ENCODE measurements at regions not wholly inside any gene's neighbourhood (a gene's known extent, or its start where the extent isn't known, plus 50 kb on each side); places are given as distances from the start of the nearest gene placed in this dataset.
"Not testable (repeated sequence)": the region's sequence is repeated elsewhere in the genome, so short reads cannot be mapped to it uniquely, and the experiment has no call there.

DNA sequence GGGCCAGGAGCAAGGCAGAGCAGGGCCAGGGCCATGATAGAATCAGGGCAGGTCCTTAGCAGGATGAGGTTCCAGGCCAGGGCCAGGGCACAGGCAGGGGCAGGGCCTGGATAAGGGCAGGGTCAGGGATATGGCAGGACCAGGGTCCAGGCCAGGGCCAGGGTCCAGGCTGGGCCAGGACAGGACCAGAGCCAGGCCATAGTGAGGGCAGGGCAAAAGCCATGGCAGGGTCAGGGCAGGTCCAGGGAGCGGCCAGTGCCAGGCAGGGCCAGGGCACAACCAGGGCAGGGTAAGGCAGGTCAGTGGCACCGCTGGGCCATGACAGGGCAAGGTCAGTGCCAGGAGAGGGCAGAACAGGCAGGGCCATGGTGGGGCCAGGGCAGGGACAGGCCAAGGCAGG is 152.2 kb downstream of the LIPI start:
- no peak for DNase-seq

- DNase-seq, result not testable (repeated sequence)
Measured at GRCh38 chr21:14057841-14058481, 152.8 kb downstream of the LIPI start.

- no peak for DNase-seq
Measured at GRCh38 chr21:14057313-14057712, 153.4 kb downstream of the LIPI start.

- DNase-seq, result no peak
Measured at GRCh38 chr21:14056771-14057191, 154.0 kb downstream of the LIPI start.

GRCh38 chr21:14055746-14056515 is 154.8 kb downstream of the LIPI start:
- DNase-seq, result not testable (repeated sequence)

DNA sequence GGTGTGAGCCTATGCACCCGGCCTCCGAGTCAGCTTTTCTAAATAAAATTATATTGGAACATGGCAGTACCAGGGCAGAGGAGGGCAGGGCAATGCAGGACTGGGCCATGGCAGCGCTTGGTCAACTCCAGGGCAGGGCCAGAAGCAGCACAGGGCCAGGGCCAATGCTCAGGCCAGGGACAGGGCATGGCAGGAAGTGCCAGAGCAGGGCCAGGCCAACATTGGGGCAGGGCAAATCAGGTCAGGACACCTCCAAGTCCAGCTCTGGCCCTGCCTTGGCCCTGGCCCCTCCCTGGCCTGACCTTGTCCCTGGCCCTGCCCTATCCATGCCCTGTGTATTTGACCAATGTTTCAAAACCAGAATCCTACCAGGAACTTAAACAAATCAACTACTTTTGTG is 156.1 kb downstream of the LIPI start:
- no peak for DNase-seq

DNA sequence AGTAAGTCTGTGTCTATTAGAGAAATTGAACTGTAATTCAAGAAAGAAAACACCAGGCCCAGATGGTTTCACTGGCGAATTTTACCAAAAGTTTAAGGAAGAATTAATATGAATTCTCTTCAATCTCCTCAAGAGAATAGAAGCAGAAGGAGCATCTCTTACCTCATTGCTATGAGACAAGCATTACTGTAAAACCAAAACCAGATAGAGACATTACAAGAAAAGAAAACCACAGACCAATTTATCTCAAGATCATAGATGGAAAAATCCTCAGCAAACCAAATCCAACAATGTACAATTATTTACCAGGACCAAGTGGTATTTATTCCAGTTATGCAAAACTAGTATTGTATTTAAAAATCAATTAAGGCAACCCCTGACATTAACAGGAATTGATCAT is 160.6 kb downstream of the LIPI start:
- no peak for DNase-seq

- DNase-seq, result no peak
Measured at GRCh38 chr21:14046401-14046800, 164.4 kb downstream of the LIPI start.

DNA sequence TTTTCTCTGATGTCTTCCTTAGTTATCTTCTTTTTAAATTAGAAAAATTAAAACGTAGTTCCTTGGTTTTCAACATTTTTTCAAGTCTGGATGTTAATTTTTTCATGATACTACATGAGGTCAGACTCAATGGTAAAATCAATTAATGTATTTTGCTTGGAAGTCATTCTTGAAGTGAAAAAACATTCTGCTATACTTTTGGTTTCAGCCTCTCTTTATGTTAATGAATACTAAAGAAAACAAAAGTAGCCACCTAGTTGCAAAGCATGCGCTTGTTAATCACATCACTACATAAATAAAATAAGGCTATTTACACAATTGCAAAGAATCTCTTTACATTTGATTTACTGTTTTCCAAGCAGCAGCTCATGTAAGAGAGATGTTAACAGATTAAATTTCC is 170.4 kb downstream of the LIPI start:
- DNase-seq, result no peak

- not testable (repeated sequence) for DNase-seq
Measured at GRCh38 chr21:14028619-14029018, 182.1 kb downstream of the LIPI start.

DNA sequence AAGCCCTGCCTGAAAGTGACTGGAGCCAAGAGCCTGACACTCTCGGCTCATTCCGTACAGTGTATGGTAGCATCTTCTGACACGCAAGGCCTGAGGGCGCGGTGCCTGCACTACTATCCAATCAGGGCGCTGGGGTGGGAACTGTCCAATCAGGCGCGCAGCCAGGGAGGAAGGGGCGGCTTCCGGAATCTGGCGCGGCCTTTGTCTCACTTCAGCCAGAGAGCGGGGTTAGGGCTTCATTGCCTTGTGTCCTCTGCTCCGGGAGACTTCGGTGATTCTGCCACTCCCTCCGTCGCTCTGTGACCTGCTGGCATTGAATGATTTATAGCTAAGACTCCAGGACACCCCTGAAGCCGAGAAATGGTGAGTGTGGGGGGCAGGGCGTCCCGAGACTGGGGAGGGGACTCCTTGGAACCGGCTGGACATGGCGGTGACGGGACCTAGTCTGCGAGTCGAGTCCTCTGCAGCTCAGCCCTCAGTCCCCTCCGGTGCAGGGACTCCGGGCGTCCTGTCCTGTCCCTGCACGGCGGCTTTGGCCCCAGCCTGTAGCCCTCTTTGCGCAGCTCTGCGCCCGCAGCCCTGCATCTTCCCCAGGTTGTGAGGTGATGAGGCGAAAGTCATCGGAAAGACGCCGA is 183.4 kb downstream of the LIPI start:
- peak; percentile 92 for DNase-seq

- not testable (repeated sequence) for DNase-seq
Measured at GRCh38 chr21:14020108-14020507, 190.6 kb downstream of the LIPI start.

DNA sequence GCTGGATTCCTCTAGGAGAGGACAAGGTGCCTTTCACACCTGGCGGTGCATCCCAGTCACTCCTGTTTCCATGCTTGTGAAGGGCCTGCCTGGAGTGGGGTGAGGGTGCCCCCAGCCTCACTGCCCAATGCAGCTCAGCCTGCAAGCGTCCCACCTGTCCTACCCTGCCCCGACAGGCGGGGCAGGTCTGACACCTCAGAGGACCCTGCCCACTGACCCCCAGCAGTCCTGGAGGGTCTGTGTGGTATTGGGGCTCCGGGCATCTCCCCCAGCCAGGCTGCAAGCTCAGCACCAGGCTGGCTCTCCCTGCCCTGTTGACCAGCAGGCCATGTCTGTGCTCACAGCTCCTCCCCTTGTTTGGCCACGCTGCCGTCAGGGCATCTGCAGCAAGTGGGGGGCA is 194.9 kb downstream of the LIPI start:
- DNase-seq, result not testable (repeated sequence)

DNA sequence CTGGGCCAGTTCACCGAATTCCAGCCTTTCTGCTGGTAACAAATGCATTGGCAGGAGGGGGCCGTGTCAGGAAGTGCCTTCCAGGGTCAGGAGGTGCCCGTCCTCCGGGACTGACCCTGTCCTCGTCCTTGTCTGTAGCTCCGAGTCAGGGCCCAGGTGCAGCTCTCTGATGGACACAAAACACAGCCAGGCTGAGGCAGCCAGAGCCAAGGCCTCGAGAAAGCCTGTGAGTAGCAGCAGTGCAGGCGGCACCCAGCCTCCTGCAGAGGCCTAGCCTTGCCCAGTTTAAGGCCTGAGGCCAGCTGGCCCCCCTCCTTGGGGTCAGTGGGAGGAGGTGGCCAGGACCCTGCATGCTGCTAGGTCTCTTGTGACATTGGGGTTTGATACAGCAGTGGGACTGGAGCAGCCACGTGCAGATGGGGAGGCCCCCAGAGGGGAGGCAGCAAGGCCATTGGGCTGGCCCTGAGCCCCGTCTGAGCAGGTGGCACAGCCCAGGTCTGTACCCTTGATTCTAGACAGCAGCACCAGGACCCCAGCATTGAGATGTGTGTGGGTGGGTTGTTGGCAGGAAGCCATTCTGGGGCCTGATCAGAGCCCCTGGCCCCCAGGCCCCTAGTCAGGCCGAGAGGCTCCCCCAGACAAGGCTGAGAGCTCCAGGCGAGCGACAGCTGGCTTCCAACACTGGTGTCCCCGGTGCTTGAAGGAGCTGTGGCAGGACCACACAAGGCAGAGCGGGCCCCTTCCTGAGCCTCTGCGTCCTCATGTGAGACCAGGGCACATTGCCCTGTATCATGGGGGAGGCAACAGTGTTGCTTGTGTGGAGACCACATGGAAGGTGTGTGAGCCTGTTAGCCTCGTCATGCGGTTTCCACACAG is 196.9 kb downstream of the LIPI start:
- not testable (repeated sequence) for DNase-seq

DNA sequence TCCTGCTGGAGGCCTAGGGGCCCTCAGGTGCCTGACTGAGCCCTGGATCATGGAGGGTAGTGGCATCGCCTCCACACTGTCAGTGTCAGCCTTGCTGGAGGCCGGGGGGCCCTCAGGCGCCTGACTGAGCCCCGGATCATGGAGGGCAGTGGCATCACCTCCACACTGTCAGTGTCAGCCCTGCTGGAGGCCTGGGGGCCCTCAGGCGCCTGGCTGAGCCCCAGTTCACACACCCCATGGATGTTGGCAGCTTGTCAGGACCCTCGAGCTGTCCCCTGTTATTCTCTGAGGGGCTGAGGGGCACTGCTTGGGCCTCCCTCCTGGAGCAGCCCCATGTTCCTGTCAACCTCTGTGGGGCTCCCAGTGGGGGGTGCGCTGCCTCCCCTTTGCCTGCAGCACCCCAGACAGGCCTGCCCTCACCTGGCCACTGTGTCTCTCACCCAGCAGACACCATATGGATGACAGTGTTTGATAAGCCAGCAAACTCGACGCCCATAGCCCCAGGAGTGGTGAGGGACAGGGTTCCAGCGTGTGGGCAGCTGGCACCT is 197.6 kb downstream of the LIPI start:
- DNase-seq, result no peak

DNA sequence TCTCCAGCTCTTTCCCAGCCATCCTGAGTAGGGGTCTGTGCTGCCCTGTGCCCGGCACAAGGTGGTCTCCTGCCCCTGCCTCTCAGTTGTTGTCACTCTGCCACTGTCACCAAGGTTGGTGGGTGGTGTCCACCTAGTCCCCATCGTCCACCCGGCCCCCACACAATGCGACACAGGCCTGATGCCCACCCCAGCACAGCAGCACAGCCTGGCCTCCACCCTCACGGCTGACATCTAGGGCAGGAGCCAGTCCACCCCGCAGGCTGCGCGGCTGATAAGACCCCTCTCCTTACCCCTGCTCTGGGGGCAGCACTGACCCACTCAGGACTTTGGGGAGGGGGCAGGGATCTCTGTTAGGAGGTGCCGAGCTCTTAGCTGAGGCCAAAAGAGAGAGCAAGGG is 198.3 kb downstream of the LIPI start:
- DNase-seq, result no peak

DNA sequence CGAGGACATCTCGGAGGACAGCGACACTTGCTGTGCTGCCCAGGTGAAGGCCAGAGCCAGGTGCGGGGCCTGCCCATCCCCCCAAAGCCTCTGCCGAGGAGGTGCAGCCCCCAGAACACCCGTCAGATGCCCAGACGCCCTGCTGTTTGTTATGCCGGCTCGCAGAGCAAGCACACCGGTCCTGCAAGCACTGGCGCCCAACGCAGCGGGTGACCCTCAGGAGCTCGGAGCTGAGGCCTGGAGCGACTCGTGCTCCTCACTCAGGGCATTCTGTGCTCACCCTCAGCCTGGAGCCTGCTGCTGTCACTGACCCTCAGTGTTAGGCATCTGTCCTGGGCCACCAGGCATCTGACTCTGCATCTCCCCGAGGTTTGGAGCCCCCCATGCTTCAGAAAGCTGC is 199.0 kb downstream of the LIPI start:
- not testable (repeated sequence) for DNase-seq

GRCh38 chr21:14011149-14011548 is 199.6 kb downstream of the LIPI start:
- DNase-seq, result not testable (repeated sequence)

- no peak for DNase-seq
Measured at GRCh38 chr21:14010729-14011128, 200.0 kb downstream of the LIPI start.

DNA sequence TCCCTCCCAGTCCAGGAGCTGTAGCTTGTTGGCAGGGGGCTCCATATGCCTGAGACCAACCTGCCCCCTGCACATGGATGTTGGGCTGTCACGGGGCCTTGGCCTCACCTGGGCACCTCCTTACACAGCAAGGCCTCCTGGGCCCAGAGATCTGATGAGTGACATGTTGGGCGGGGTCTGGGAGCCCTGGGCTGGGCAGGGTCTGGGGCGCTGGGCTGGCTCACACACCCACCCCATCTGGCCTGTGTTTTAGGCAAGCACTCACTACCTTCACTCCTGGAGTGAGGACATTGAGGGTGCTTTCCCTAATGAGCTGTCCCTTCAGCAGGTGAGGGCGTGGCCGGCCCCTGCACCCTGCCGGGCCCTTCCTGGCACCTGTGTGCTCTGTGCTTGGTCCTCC is 200.8 kb downstream of the LIPI start:
- not testable (repeated sequence) for DNase-seq

DNA sequence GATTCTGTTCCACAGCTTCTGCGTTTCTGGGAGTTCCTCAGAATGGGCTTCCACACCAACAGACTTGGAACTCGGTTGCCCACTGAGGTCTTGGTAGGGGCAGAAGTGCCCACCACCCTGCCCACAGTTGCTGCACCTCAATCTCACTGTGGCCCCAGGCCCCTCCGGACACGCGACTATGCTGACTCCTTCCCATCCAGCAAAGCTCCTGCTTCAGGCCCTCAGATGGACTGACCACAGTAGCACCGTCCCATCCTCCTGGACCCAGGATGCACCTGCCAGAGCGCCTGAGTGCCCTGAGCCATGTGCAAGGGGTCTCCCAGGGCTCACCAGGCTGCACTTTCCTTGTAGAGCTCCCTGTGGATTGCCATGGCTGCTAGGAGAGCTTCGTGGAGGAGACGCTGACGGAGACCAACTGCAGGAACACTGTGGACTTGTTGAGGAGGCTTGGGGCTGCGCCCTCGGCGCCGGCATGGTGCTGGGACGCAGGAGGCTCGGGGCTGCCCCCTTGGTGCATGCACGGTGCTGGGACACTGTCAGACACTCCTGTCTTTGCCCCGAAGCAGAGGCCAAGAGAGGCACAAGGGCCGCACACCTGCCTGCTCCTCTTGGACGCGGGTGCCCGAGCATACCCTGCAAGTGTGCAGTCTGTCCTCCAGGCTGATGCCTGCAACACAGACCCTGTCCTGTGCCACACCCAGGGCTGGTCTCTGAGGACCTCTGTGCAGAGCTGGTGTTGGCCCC is 201.3 kb downstream of the LIPI start:
- not testable (repeated sequence) for DNase-seq

DNA sequence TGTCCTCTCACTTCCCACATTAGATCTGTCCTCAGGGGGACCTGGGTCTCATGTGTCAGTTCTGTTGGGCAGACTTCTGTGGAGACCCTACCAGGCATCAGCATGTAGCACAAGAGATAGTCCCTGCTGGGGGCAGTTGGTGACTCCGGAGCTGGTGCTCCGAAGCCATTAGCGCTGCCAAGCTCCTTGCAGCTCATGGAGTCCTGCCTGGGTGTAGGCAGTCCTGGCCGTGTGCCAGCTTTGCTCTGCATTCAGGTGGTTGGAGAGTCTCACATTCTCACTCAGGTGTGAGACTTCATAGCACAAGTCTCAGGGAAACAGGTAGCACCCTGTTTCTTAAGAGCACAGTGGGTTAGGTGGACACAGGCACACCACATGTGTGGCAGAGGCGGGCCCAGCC is 202.3 kb downstream of the LIPI start:
- not testable (repeated sequence) for DNase-seq
